K562 (cell line): ENCODE measurements at regions not wholly inside any gene's neighbourhood (a gene's known extent, or its start where the extent isn't known, plus 50 kb on each side); places are given as distances from the start of the nearest gene placed in this dataset.

Experiments used
- ATAC-seq: fragments of 200-7000 bp; cut with Tn5 transposase; 3 replicates; pipeline ENCODE4 v1.9.1; 2020; ENCODE audit warnings: moderate library complexity
- BruUV-seq: library from RNA; stranded (reverse); fragments of 400-500 nt; replicated peaks from 2 replicates; lab custom pipeline; 2021; lab: Mats Ljungman, UMichigan
- CTCF ChIA-PET: fragments of 300-600 bp; formaldehyde crosslinking; extraction: SDS; loops from one replicate; lab custom pipeline; 2021; ENCODE audit warnings: low intra/inter-chr PET ratio; lab: Yijun Ruan, JAX
- POLR2A ChIA-PET: fragments of 300-600, 350-650 bp; sonication (Branson Sonifier 250); formaldehyde crosslinking; extraction: SDS; loops from one replicate; lab custom pipeline; 2021; ENCODE audit warnings: antibody characterized with exemption, inconsistent platforms; lab: Yijun Ruan, JAX
- DNase-seq, 4 experiments: peaks; one replicate each; pipeline versions ENCODE4 v3.0.0 to v3.0.0-alpha.2; 2011 to 2018; ENCODE audit warnings: low spot score in 3 of 4, mixed read lengths in 3 of 4; ENCODE audit errors: extremely low read depth in 1 of 4
- FAIRE-seq: peaks from 2 replicates; lab custom pipeline; 2011; peaks lifted over from hg19 to GRCh38; lab: Jason Lieb, UNC
- H2AFZ ChIP-seq: 2 replicates; pipeline ENCODE4 v1.6.0; 2011; ENCODE audit warnings: low read depth, low read length, control low read depth, inconsistent platforms
- H3K27ac ChIP-seq: fragments of 200-600 bp; 3 replicates; pipeline ENCODE4 v1.8.0; 2011; ENCODE audit warnings: low read depth, mild to moderate bottlenecking, control low read depth, inconsistent platforms, low read length, moderate library complexity, mixed read lengths; ENCODE audit errors: extremely low read depth
- H3K27me3 ChIP-seq, 2 experiments: fragments of 300-600 bp in 1 of 2; 2 replicates in 1 of 2; 3 replicates in 1 of 2; pipeline versions ENCODE4 v1.6.0 to v1.8.0; 2011; ENCODE audit warnings: inconsistent platforms in 2 of 2, low read length in 2 of 2, mild to moderate bottlenecking in 1 of 2, mixed read lengths in 1 of 2, moderate library complexity in 1 of 2; ENCODE audit not compliant: control insufficient read depth in 2 of 2, insufficient read depth in 2 of 2
- H3K36me3 ChIP-seq: fragments of 300-600 bp; 3 replicates; pipeline ENCODE4 v1.8.0; 2011; ENCODE audit warnings: mild to moderate bottlenecking, low read length, inconsistent platforms; ENCODE audit not compliant: control insufficient read depth, insufficient read depth
- H3K4me1 ChIP-seq, 2 experiments: fragments of 200-600 bp in 1 of 2; replicated peaks in 1 of 2; 2 replicates in 1 of 2; 3 replicates in 1 of 2; pipeline versions ENCODE4 v1.5.1 to v1.8.0; 2011; ENCODE audit warnings: inconsistent platforms in 2 of 2, low read length in 2 of 2, mild to moderate bottlenecking in 1 of 2, mixed read lengths in 1 of 2, moderate library complexity in 1 of 2; ENCODE audit not compliant: control insufficient read depth in 2 of 2, insufficient read depth in 2 of 2
- H3K4me2 ChIP-seq: 2 replicates; pipeline ENCODE4 v1.6.1; 2011; ENCODE audit warnings: low read length, control low read depth, inconsistent platforms, mixed read lengths; ENCODE audit not compliant: insufficient read depth
- H3K4me3 ChIP-seq: fragments of 200-600 bp; sonication (generic), shearing (Covaris generic); 2 replicates; pipeline ENCODE4 v1.5.1; 2016; ENCODE audit warnings: control low read depth, inconsistent platforms
- H3K79me2 ChIP-seq: fragments of 200-600 bp; 3 replicates; pipeline ENCODE4 v1.8.0; 2011; ENCODE audit warnings: low read length, inconsistent platforms; ENCODE audit not compliant: control insufficient read depth, insufficient read depth
- H3K9ac ChIP-seq, 2 experiments: 2 replicates each; pipeline versions ENCODE4 v1.6.0 to v1.6.1; 2011; ENCODE audit warnings: low read depth in 2 of 2, low read length in 2 of 2, control low read depth in 1 of 2, inconsistent platforms in 1 of 2, mild to moderate bottlenecking in 1 of 2, mixed read lengths in 1 of 2; ENCODE audit not compliant: insufficient read depth in 1 of 2
- H3K9me1 ChIP-seq: one replicate; pipeline ENCODE4 v1.6.0; 2011; ENCODE audit warnings: inconsistent platforms, mild to moderate bottlenecking, low read length, moderate library complexity; ENCODE audit not compliant: control insufficient read depth, insufficient read depth
- H3K9me3 ChIP-seq: replicated peaks from 2 replicates; pipeline ENCODE4 v1.5.1; 2011; ENCODE audit warnings: low read depth, low read length, inconsistent platforms; ENCODE audit not compliant: control insufficient read depth, insufficient read depth
- H4K20me1 ChIP-seq: replicated peaks from 2 replicates; pipeline ENCODE4 v1.6.1; 2011; ENCODE audit warnings: low read length, inconsistent platforms, mixed read lengths; ENCODE audit not compliant: control insufficient read depth, insufficient read depth
- ATF2 ChIP-seq: sonication (generic); formaldehyde crosslinking; IDR thresholded peaks from 2 replicates; pipeline ENCODE4 v1.8.1; 2022; ENCODE audit warnings: missing genetic modification reagents
- FUS ChIP-seq: fragments of 200-400 bp; formaldehyde crosslinking; optimal IDR thresholded peaks from 2 replicates; pipeline ENCODE3; 2017; ENCODE audit warnings: low read depth, low read length
- MGA ChIP-seq: fragments of 450-650 bp; IDR thresholded peaks from 2 replicates; pipeline ENCODE4 v1.6.1; 2016; ENCODE audit warnings: mild to moderate bottlenecking, moderate library complexity
- NCOA2 ChIP-seq, 2 experiments: fragments of 450-650 bp; IDR thresholded peaks; 2 replicates each; pipeline ENCODE4 v1.6.1; 2018; ENCODE audit warnings: mild to moderate bottlenecking in 2 of 2, moderate library complexity in 1 of 2; ENCODE audit not compliant: partially characterized antibody in 2 of 2
- NFE2L1 ChIP-seq: fragments of 450-650 bp; IDR thresholded peaks from 2 replicates; pipeline ENCODE4 v1.6.1; 2016; ENCODE audit warnings: missing genetic modification characterization, low read depth, mild to moderate bottlenecking, missing compliant biosample characterization, moderate library complexity, borderline replicate concordance
- NFIC ChIP-seq: fragments of 450-650 bp; IDR thresholded peaks from 2 replicates; pipeline ENCODE4 v1.6.1; 2017; ENCODE audit warnings: mild to moderate bottlenecking, inconsistent platforms
- PYGO2 ChIP-seq: fragments of 450-650 bp; IDR thresholded peaks from 2 replicates; pipeline ENCODE4 v1.6.1; 2016; ENCODE audit warnings: mild to moderate bottlenecking, missing genetic modification characterization, moderate library complexity, missing compliant biosample characterization
- RAD51 ChIP-seq: fragments of 450-650 bp; IDR thresholded peaks from 2 replicates; pipeline ENCODE4 v1.7.1; 2016; ENCODE audit warnings: low read depth, mild to moderate bottlenecking, borderline replicate concordance
- RUNX1 ChIP-seq: sonication (generic); IDR thresholded peaks from 2 replicates; pipeline ENCODE4 v1.6.1; 2016; ENCODE audit warnings: antibody characterized with exemption, low read depth
- SETDB1 ChIP-seq: IDR thresholded peaks from one replicate; pipeline ENCODE4 v1.6.1; 2012; ENCODE audit warnings: low read length, control low read depth, inconsistent platforms
- ZNF384 ChIP-seq: IDR thresholded peaks from 2 replicates; pipeline ENCODE4 v1.6.1; 2012; ENCODE audit warnings: low read depth, low read length, improper control_type of control experiment
- WGBS: fragments of 100-300 bp; shearing (Covaris generic); methylation state at CpG from one replicate; pipeline ENCODE4 v1.1.6; 2016; ENCODE audit warnings: low coverage, mixed read lengths; ENCODE audit not compliant: insufficient coverage; ENCODE audit errors: missing lambda C conversion rate; 5-methylcytosine and 5-hydroxymethylcytosine counted together
- in situ Hi-C: fragments of 300-500 bp; cut with MboI; formaldehyde crosslinking; loops from 4 replicates; pipeline ENCODE4 v1.15.0; 2018; ENCODE audit warnings: inconsistent platforms, mixed read lengths
- intact Hi-C: fragments of 100-400 bp; cut with micrococcal nuclease; formaldehyde crosslinking; loops from 2 replicates; pipeline ENCODE4 v1.14.2; 2022

GRCh38 chr10:105990529-105990928 is 1174.0 kb downstream of the SORCS1 start (continued):
- TF ChIP-seq NFE2L1 (tag) (no peak), SETDB1 (no peak), ATF2 (no peak), FUS (no peak), ZNF384 (no peak)

GRCh38 chr10:105989995-105990394 is 1174.5 kb downstream of the SORCS1 start:
- H3K4me3 ChIP-seq: no peak overlapping the region
- DNase-seq (no peak), ATAC-seq (no peak), FAIRE-seq (no peak)
- in situ Hi-C loops: no loop called here
- 0% methylated on average over 2 of the region's 3 CpGs for WGBS
- no peak overlapping the region for H3K27ac ChIP-seq
- intact Hi-C loops: no loop called here
- no peaks in the 10 kb centered on the region for H3K79me2 ChIP-seq
- H3K36me3 ChIP-seq: no peaks in the 10 kb centered on the region
- CTCF ChIA-PET: no interaction called here
- POLR2A ChIA-PET: no interaction called here
- no peak overlapping the region for H3K9ac ChIP-seq
- no peak overlapping the region for H2AFZ ChIP-seq
- no TSS peak for BruUV-seq
- H4K20me1 ChIP-seq: no peaks in the 10 kb centered on the region
- no peak overlapping the region for H3K4me2 ChIP-seq
- no peaks in the 10 kb centered on the region for H3K9me1 ChIP-seq
- H3K9me3 ChIP-seq: no peaks in the 10 kb centered on the region
- no peaks in the 10 kb centered on the region for H3K4me1 ChIP-seq
- no peaks in the 10 kb centered on the region for H3K27me3 ChIP-seq
- TF ChIP-seq NFIC: no peak
- no peak for TF ChIP-seq PYGO2
- TF ChIP-seq NCOA2 (IDR thresholded peaks at IDR 0.05; ENCODE audit: partially characterized antibody in 2 of 2): no peak
- no peak for TF ChIP-seq RAD51
- no peak for TF ChIP-seq RUNX1
- TF ChIP-seq MGA: no peak
